HepG2 (cell line): ENCODE measurements at regions not wholly inside any gene's neighbourhood (a gene's known extent, or its start where the extent isn't known, plus 50 kb on each side); places are given as distances from the start of the nearest gene placed in this dataset.

ENCODE experiments used
- AHDC1 ChIP-seq: sonication (generic); formaldehyde crosslinking; IDR thresholded peaks from 2 replicates; pipeline ENCODE4 v1.5.1; 2020; ENCODE audit warnings: mild to moderate bottlenecking, missing genetic modification reagents, borderline replicate concordance
- BATF2 ChIP-seq: sonication (generic); formaldehyde crosslinking; IDR thresholded peaks from 2 replicates; pipeline ENCODE4 v1.8.0; 2022; ENCODE audit warnings: mild to moderate bottlenecking, missing genetic modification reagents, moderate library complexity
- ELK4 ChIP-seq: sonication (generic); formaldehyde crosslinking; IDR thresholded peaks from 2 replicates; pipeline ENCODE4 v1.9.0; 2021; ENCODE audit warnings: missing genetic modification reagents, borderline replicate concordance
- FOXO4 ChIP-seq: sonication (generic); formaldehyde crosslinking; conservative IDR thresholded peaks from 2 replicates; pipeline ENCODE4 v1.8.1; 2023; ENCODE audit warnings: missing genetic modification reagents
- HOXA5 ChIP-seq: sonication (generic); formaldehyde crosslinking; IDR thresholded peaks from 2 replicates; pipeline ENCODE4 v1.4.0; 2020; ENCODE audit warnings: missing genetic modification reagents
- ISL2 ChIP-seq: sonication (generic); formaldehyde crosslinking; IDR thresholded peaks from 2 replicates; pipeline ENCODE4 v1.5.0; 2020; ENCODE audit warnings: missing genetic modification reagents
- MXD1 ChIP-seq: sonication (generic); formaldehyde crosslinking; IDR thresholded peaks from 2 replicates; pipeline ENCODE4 v1.4.0; 2020; ENCODE audit warnings: mild to moderate bottlenecking, missing genetic modification reagents
- POLR2AphosphoS2 ChIP-seq: IDR thresholded peaks from 2 replicates; pipeline ENCODE4 v1.6.1; 2011; ENCODE audit warnings: low read depth, low read length, improper control_type of control experiment
- REST ChIP-seq, 2 experiments: IDR thresholded peaks; 2 replicates each; pipeline ENCODE4 v1.6.1; 2011 to 2012; ENCODE audit warnings: low read length in 2 of 2, borderline replicate concordance in 1 of 2, low read depth in 1 of 2, mild to moderate bottlenecking in 1 of 2, moderate library complexity in 1 of 2
- REXO4 ChIP-seq: sonication (generic); formaldehyde crosslinking; IDR thresholded peaks from 2 replicates; pipeline ENCODE4 v1.8.0; 2022; ENCODE audit warnings: missing genetic modification reagents, mild to moderate bottlenecking, borderline replicate concordance
- SAP130 ChIP-seq: IDR thresholded peaks from 2 replicates; pipeline ENCODE4 v1.6.1; 2016; ENCODE audit warnings: low read depth
- TOPORS ChIP-seq: sonication (generic); formaldehyde crosslinking; IDR thresholded peaks from 2 replicates; pipeline ENCODE4 v1.8.0; 2023; ENCODE audit warnings: mild to moderate bottlenecking, missing genetic modification reagents
- XBP1 ChIP-seq: sonication (generic); formaldehyde crosslinking; IDR thresholded peaks from 2 replicates; pipeline ENCODE4 v1.5.0; 2020; ENCODE audit warnings: missing genetic modification reagents
- ZUFSP ChIP-seq: sonication (generic); formaldehyde crosslinking; IDR thresholded peaks from 2 replicates; pipeline ENCODE4 v1.9.0; 2021; ENCODE audit warnings: missing genetic modification reagents, mild to moderate bottlenecking, borderline replicate concordance

- TF ChIP-seq TOPORS (CRISPR knock-in tag) = no peak
- TF ChIP-seq HOXA5 (CRISPR knock-in tag) = peak; percentile 64; the same call in 1 of the 2 replicates
- no peak for TF ChIP-seq POLR2AphosphoS2
- peak; percentile 89; the same call in 1 of the 2 replicates for TF ChIP-seq ISL2 (CRISPR knock-in tag)
- no peak for TF ChIP-seq BATF2
- no peak for TF ChIP-seq ZUFSP (CRISPR knock-in tag)
- peak; percentile 53; the same call in 1 of the 2 replicates for TF ChIP-seq SAP130 (CRISPR knock-in tag)
- no peak for TF ChIP-seq REXO4
- no peak for TF ChIP-seq FOXO4 (CRISPR knock-in tag)
- TF ChIP-seq XBP1 (CRISPR knock-in tag) = no peak
- TF ChIP-seq MXD1 (CRISPR knock-in tag) = no peak
- no peak for TF ChIP-seq ELK4 (CRISPR knock-in tag)
- TF ChIP-seq AHDC1 = peak; percentile 97; the same call in 1 of the 2 replicates
- peak in 1 of 2 experiments; percentile 43; a peak in 1 of 4 replicates for TF ChIP-seq REST (IDR thresholded peaks at IDR 0.05; ENCODE audit: borderline replicate concordance in 1 of 2, low read depth in 1 of 2, low read length in 2 of 2)
Observed at GRCh38 chr5:88128813-88129212, 139.8 kb downstream of the TMEM161B start (continued).
